HG03045 (cell line): ENCODE measurements at regions not wholly inside any gene's neighbourhood (a gene's known extent, or its start where the extent isn't known, plus 50 kb on each side); places are given as distances from the start of the nearest gene placed in this dataset.
"Not testable (repeated sequence)": the region's sequence is repeated elsewhere in the genome, so short reads cannot be mapped to it uniquely, and the experiment has no call there.

ENCODE experiments used
- ATAC-seq: cut with Tn5 transposase; IDR thresholded peaks from one replicate; pipeline ENCODE4 v1.9.1; 2021; ENCODE audit warnings: mild to moderate bottlenecking, moderate library complexity; ENCODE audit not compliant: unreplicated experiment

DNA sequence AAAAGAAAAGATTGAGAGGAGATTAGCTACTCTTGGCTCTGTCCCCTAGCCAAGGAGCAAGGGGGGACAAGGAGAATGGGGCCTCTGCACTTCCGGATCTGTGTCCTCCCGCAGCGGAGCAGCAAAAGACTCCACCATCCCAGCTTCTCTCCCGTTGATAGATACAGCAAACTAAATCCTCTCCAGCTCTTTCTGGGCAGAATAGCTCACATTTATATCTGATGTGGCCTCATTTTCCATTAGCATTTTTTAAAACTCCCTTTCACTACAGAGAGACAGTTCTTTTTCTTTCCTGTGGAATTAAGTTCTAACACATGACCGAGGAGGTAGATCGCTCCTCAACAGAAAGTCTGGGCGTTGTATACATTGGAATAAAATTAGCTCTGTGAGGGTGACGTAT is 260.9 kb upstream of the SOX4 start:
- no peak for ATAC-seq

DNA sequence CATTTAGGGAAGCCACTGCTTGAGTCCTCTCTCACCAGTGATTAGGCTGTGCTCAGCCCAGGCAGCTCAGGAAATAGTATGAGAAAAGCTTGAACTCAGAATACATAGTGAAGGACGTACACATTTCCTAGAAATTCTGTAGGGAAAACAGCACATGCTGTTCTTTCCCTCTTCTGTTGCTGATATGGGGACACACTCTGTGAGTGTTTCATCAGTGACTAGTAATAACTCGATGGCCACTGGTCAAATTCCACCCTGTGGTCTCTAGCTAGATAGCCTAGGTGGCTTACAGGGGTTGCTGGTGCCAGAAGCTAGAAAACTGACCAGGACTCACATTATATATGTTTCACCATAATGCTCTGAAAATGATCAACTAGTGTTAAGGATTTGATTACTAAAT is 259.8 kb upstream of the SOX4 start:
- no peak for ATAC-seq

DNA sequence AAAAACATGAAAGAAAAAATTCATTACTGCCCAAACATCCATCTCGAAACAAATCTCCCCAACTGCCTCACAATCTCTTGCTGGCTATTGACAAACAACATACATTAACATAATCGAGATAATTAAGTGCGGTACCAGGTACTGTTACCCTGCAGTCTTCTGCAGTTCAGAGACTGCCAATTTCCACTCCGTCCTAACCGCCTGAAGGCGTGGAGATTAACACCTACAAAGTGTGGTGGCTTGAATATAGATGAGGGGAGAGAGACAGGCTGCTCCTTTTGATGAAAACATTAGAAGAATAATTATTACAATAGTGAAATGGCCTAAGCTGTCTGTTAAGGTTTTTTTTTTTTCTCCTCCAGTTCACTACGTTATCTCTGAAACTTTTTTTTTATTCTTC is 258.9 kb upstream of the SOX4 start:
- no peak for ATAC-seq

DNA sequence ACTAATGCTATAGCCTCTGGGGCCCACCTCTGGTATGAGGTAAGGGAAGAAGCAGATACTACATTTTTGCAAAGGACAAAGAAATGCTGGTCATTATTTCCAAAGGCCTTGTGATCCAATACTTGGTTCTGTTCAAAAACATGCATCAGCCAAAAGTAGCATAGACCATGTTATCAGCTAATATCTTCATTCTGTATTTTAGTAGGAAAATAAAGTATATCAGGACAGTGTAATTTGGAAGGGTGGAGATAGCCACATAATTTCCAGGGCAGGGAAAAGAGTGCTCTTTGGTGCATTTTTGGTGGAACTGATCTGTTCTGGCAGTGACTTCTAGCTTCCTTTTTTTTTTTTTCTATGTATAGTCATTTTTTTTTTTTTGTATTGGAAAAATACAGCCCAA is 258.0 kb upstream of the SOX4 start:
- no peak for ATAC-seq

DNA sequence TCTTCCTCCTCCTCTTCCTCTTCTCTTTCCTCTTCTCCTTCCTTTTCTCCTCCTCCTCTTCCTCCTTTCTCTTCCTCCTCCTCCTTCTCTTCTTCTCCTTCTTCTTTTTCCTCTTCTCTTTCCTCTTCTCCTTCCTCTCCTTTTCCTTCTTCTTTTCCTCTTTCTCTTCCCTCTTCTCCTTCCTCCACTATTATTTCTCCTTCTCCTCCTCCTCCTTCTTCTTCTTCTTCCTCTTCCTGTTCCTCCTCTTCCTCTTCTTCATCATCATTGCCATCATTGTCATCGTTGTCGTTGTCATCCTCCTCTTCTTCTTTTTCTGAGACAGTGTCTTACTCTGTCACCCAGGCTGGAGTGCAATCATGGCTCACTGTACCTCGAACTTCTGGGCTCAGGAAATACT is 256.3 kb upstream of the SOX4 start:
- no peak for ATAC-seq

DNA sequence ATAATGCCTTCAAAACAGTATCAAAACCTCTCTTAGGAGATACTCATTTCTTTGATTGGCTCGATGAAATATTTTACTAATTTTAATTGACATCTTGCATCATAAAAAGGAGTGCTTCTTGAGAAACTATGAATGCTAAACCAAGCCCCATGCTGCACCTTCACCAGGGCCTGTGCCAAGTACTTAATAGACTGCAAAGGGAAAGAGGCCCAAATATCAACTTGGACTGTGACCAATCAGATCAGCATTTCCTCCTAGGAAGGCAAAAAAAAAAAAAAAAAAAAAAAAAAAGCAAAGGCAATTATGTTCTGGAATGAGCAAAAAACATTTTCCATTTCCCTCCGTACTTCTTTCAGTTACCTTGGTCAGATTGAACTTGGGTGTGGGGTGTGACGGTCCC is 253.0 kb upstream of the SOX4 start:
- no peak for ATAC-seq

DNA sequence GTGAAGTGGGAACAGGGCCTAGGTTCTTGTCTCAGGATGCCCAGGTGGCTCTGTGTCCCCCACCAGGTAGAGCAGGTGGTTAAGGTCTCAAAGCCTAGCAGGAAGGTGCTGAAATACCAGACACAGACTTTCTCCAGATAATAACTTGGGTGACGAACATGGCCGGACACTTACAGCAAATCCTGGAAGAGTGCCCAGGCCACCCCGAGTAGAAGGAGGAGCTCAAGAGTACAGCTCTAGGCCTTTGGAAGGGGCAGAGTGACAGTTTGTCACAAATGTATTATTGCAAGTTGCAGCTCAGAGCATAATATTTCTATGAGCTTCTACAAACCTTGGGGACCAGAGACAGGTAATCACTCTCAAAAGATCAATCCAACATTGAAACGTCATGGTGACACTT is 251.6 kb upstream of the SOX4 start:
- ATAC-seq, result no peak

DNA sequence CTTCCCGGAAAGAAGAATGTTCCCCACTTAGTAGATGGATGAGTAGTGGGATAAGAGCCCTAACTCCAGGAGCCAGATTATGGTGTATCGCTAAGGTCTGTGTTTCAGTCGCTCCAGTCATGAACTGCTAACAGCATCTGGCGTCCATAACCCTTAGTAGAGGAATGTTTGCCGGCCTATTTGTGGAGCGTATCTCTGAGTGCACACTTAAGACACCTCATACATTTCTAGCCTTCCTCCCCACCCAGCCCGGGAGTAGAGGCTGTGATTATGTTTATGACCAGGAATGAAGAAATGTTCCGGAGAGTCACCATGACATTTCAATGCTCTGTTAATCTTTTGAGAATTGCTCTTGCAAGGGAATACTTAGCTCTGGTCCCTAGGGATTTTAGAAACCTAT is 251.1 kb upstream of the SOX4 start:
- ATAC-seq, result no peak

DNA sequence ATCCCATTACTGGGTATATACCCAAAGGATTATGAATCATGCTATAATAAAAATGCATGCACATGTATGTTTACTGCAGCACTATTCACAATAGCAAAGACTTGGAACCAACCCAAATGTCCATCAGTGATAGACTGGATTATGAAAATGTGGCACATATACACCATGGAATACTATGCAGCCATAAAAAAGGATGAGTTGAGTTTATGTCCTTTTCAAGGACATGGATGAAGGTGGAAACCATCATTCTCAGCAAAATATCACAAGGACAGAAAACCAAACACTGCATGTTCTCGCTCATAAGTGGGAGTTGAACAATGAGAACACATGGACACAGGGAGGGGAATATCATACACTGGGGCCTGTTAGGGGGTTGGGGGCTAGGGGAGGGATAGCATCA is 247.8 kb upstream of the SOX4 start:
- not testable (repeated sequence) for ATAC-seq

DNA sequence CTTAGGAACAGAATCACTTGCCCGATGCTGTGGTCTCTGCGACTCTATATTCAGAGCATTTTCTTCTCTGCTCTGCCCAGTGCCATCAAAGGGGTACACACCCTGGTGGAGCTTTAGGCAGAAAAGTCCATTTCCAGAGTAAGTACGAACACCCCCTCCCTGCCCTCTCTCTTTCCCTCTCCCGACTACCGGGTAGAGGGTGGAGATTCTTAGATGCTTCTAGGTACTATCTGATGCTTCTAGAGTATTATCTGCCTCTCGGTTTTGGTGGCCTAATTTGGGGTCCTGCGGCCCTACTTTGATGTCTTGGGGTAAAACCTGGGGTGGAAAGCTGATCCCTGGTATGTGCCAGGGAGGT is 245.4 kb upstream of the SOX4 start:
- ATAC-seq, result no peak

DNA sequence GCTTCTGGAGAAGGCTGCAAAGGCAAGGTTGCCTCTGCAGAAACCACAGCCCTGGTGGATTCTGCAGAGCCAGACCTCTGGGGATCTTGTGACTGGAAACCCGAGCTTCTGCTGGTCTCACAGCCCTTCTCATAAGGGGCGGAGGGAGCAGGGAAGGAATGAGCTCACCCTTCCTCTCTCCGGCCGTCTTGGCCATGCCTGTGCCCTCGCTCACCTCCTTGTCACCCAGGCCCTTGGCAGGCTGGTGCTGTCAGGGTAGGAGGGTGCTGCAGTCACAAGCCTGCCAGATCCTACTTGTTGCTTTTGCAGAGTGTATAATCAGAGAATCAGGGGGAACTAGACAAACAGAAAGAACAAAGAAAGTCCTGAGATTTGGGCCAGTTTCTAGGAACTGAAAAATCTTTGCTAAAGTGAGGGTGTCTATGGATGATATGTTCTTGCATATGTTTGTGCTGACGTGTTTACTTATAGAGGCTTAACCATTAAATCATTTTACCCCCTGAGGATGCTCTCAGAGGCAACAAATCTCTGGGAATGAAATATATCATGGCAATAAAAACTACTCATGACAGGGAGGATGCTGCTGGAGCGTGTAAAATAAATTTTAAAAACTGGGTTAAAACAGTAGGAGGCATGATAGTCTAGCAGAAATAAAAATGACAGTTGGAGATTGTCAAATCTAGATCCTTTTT is 244.9 kb upstream of the SOX4 start:
- no peak for ATAC-seq

DNA sequence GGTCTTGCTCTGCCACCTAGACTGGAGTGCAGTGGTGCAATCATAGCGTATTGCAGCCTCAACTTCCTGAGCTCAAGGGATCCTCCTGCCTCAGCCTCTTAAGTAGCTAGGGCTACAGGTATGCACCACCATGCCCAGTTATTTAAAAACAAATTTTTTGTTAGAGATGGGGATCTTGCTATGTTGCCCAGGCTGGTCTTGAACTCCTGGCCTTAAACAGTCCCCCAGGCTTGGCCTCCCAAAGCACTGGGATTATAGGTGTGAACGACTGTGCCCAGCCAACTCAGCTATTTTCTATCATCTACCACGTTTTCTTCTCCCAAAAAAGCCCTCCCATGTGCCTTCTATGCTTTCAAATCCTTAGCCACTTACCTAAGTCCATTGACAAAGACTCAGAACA is 243.7 kb upstream of the SOX4 start:
- no peak for ATAC-seq

DNA sequence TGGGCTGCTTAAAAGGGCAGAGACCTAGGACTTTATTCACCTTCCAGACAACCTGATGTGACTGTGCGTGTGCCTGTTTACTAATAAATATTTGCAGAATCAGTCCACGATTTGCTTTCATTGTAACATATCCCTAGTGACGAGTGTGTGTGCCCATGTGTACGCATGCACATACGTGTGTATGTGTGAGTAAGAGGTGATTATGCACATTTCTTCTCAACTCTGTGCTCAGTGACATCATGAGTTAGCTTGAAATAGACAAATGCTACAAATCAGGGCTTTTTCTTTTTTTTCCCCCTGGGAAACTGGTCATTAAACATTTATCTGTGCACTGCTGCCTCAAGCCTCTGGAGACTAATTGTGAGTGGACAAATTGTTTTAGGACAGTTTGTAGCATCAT is 242.6 kb upstream of the SOX4 start:
- ATAC-seq, result no peak

DNA sequence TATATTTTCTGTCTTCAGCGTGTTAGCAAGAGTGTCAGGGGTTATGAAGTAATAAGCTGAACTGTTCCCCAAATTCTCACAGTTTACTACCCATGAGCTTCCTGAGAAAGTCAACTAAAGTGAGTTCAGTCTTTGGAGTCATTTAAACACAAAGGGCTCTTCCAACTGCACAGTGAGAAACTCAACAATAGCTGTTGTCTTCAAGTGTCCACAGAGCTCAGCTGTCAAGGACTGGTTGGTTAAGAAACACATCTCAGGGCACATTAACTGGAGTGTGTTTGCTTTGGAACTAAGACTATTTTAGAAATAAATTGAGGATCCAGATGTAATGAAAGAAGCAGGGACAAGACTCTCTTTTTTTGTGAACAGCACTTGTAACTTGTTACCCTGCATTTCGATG is 241.4 kb upstream of the SOX4 start:
- no peak for ATAC-seq

DNA sequence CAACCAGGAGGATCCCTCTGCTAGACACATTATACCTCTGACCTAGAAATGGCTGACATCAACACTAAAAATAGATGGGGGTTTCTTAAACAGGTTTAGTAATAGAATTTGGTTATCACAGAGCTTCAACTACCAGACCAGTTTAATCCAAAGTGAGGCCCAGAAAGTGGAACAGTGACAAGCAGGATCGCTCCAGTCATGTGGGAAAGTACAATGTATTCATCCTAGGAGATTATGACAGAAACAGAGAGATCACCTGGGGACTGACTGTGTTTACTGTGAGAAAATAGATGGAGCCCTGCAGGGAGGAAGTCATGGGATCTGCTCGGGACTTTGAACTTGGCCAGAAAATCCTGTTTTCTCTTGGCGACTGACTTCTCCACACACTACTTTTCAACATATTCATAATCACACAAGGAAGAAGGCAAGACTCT is 238.7 kb upstream of the SOX4 start:
- no peak for ATAC-seq

DNA sequence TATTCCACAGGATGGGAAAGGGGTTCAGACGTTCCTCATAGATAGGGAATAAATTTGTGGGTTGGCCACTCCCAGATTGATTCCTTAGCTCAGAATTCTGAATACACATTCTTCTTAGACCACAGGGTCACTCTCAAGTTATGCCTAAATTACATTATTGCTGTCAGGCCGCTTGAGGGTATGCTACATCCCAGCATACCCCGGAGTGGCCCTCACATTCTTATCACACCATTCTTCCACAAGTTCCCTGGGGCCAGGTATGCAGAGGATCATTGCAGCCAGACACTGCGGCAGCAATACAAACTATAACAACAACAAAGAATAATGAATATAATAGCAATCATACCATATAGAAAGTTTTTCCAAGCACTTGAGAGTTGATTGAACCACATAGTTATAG is 237.9 kb upstream of the SOX4 start:
- ATAC-seq, result no peak

DNA sequence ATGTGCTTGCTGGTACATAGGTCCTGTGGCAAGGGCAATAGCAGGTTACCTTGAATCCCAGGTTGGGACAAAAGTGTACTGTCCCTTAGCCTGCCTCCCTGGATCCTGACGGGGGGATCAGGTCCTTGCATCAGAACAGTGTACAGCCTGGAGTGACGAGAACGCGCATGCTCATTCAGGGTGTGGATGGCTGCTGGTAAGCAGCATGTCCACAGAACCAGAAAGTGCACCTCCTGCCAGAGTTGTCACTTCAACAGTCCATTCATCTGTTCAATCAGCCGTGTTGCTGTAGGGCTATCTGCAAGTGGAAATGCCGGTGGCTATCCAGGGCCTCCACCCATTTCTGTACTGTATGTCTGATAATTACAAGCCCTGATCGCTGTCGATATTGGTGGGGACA is 236.3 kb upstream of the SOX4 start:
- ATAC-seq, result no peak

DNA sequence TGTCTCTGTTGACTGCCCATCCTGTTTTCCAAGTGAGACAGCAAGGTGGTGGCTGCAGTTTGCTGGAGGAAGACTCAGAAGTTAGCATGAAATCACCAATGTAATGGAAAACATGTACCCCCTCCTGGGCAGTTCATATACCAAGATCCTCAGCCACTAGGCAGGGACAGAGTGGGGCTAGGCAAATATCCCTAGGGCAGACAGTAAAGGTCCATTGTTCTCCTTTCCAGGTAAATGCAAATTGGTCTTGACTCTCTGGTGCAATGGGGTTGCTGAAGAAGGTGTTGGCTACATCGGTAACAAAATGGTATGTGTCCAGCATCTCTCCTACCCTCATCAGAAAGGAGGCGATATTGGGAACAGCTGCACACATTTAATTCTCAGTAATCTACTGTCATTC is 233.6 kb upstream of the SOX4 start:
- ATAC-seq, result no peak

DNA sequence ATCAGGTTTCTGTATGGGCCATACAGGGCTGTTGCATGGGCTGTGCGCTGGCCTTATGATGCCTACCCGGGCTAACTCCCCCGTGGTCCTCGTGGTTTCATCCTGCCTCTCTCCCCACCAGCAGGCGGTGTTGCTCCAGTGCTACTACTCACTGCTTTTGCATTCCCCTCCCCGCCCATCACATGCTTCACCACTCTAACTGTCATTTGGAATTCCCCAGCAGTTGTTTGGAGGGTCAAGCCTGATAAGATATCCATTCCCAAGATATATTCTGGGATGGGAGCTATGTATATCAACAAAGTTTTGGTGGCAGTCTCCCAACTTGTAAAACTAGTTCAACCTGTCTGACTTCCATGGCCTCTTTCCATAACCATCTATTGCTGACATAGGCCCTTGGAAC is 233.2 kb upstream of the SOX4 start:
- ATAC-seq, result no peak

DNA sequence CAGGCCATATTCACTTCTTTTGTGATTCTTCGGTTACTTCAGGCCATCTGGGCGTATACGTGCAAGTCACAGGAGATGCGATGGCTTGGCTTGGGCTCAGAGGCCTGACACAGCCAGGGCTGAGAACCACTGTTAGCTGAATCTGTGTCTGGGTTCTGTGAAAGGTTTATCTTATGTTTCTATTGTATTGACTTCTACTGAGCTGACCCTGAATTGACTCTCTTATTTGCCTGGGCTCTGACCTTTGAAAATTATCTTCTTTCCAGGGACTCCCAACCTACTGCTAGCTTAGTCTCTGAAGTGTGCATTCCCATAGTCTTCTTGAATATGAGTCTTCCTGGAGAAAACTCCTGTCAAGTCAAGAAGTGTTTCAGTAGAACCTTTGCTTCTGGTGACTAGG is 226.4 kb upstream of the SOX4 start:
- no peak for ATAC-seq

DNA sequence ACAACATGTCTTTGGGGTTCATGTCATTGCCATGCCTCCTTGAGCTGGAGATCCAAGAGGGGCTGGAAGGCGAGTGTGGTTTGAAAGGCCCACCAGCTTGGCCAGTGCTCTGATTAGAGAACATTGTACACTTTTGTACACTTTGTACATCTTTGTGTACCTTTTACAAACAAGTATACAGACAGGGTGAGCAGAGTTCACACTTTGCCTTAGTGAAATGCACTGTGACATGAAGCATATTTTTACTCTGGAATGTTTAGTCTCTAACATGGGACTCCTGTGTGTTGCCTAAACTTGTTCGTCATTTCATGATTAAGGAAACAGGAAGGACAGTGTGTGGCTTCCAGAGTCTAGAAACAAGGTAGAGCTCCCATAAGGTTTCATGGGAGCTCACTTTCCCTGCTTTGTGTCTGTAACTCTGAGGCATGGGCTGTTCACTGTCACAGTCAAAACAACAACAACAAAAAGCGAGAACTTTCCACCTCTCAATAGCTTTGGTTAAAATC is 225.8 kb upstream of the SOX4 start:
- ATAC-seq, result no peak

DNA sequence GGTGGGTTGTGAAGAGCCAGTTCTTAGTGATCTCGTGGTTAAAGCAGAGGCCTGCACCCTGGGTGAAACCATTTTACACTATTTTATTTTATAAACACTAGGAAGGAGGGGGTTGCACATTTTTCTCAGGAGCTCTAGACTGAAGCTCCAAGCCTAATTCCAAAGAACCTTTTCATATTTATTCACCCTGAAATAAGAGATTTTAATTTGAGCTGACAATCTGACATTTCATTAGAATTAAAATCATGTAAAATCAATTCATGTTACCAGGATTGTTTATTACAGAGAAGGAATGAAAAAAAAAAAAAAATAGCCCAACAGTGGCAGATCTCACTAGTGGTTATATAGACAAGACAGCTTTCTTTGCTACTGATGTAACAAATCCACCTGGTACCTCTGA is 222.5 kb upstream of the SOX4 start:
- no peak for ATAC-seq

DNA sequence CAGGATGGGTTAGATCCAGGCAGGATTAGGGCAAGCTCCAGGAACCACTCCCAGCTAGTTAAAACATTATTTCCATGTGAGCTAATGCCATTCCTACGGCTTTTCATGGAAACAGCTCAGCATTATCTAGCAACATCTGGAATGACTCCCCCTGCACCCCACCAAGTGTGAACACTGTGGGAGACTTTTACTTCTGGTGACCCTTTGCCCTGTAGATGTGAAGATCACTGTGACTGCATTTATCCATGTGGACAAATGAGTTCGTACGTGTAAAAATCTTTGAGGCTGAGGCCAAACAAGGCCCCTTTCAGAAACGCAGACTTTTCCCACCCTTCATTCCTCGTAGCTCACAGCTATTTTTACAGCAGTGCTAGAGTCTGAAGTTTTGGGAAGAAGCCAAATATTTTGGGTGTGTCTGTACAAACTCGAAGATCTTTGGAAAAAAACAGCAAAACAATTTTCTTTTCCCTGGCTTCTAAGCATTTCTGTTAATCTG is 221.8 kb upstream of the SOX4 start:
- ATAC-seq, result no peak
